GM12878 (cell line): ENCODE measurements at regions not wholly inside any gene's neighbourhood (a gene's known extent, or its start where the extent isn't known, plus 50 kb on each side); places are given as distances from the start of the nearest gene placed in this dataset.

Source experiments
- ATAC-seq: fragments of 200-7000 bp; cut with Tn5 transposase; 3 replicates; pipeline ENCODE4 v1.9.1; 2020; ENCODE audit warnings: mild to moderate bottlenecking, moderate library complexity
- BruUV-seq: library from RNA; stranded (reverse); fragments of 400-500 nt; replicated peaks from 2 replicates; lab custom pipeline; 2021; lab: Mats Ljungman, UMichigan
- CTCF ChIA-PET: fragments of 300-600 bp; sonication (Branson Sonifier 250); formaldehyde crosslinking; extraction: SDS; loops from one replicate; lab custom pipeline; 2021; ENCODE audit warnings: inconsistent platforms; lab: Yijun Ruan, JAX
- POLR2A ChIA-PET: fragments of 350-600 bp; formaldehyde crosslinking; extraction: SDS; loops from one replicate; lab custom pipeline; 2021; ENCODE audit warnings: inconsistent platforms; lab: Charles Lee
- RAD21 ChIA-PET: fragments of 300-600 bp; sonication (Branson Sonifier 250); formaldehyde crosslinking; loops from one replicate; lab custom pipeline; 2023; ENCODE audit warnings: antibody characterized with exemption; ENCODE audit not compliant: unreplicated experiment; lab: Charles Lee
- SMC1A ChIA-PET: fragments of 300-600 bp; sonication (Branson Sonifier 250); formaldehyde crosslinking; loops from one replicate; lab custom pipeline; 2023; ENCODE audit not compliant: unreplicated experiment, uncharacterized antibody; lab: Charles Lee
- DNase-seq: peaks from one replicate; pipeline ENCODE4 v3.0.0-alpha.2; 2011; ENCODE audit warnings: low read depth, low spot score
- FAIRE-seq: peaks from 3 replicates; lab custom pipeline; 2011; peaks lifted over from hg19 to GRCh38; lab: Jason Lieb, UNC
- H2AFZ ChIP-seq: 2 replicates; pipeline ENCODE4 v1.6.0; 2011; ENCODE audit warnings: low read depth, low read length, control low read depth; ENCODE audit not compliant: control insufficient read depth
- H3K27ac ChIP-seq: 2 replicates; pipeline ENCODE4 v1.5.1; 2011; ENCODE audit warnings: control low read depth; ENCODE audit not compliant: control insufficient read depth, insufficient read depth
- H3K27me3 ChIP-seq, 2 experiments: replicated peaks in 1 of 2; 2 replicates each; pipeline versions ENCODE4 v1.6.0 to v1.6.1; 2011; ENCODE audit warnings: low read length in 1 of 2; ENCODE audit not compliant: control insufficient read depth in 2 of 2, insufficient read depth in 2 of 2
- H3K36me3 ChIP-seq, 2 experiments: 2 replicates each; pipeline ENCODE4 v1.5.1; 2011; ENCODE audit warnings: low read length in 1 of 2; ENCODE audit not compliant: control insufficient read depth in 2 of 2, insufficient read depth in 2 of 2
- H3K4me1 ChIP-seq: 2 replicates; pipeline ENCODE4 v1.6.1; 2011; ENCODE audit warnings: mild to moderate bottlenecking, low read length, moderate library complexity, mixed read lengths; ENCODE audit not compliant: control insufficient read depth, insufficient read depth
- H3K4me2 ChIP-seq: 2 replicates; pipeline ENCODE4 v1.6.0; 2011; ENCODE audit warnings: control low read depth; ENCODE audit not compliant: control insufficient read depth, insufficient read depth
- H3K4me3 ChIP-seq: fragments of 200-600 bp; sonication (generic); 2 replicates; pipeline ENCODE4 v1.5.1; 2016
- H3K79me2 ChIP-seq: 2 replicates; pipeline ENCODE4 v1.6.0; 2011; ENCODE audit warnings: low read length; ENCODE audit not compliant: control insufficient read depth, insufficient read depth
- H3K9ac ChIP-seq: 2 replicates; pipeline ENCODE4 v1.8.0; 2011; ENCODE audit warnings: low read length, control low read depth, mixed read lengths; ENCODE audit not compliant: control insufficient read depth, insufficient read depth
- H3K9me3 ChIP-seq: replicated peaks from 3 replicates; pipeline ENCODE4 v1.5.1; 2011; ENCODE audit warnings: mild to moderate bottlenecking, low read length; ENCODE audit not compliant: control insufficient read depth, insufficient read depth
- H4K20me1 ChIP-seq: 2 replicates; pipeline ENCODE4 v1.6.0; 2011; ENCODE audit not compliant: control insufficient read depth, insufficient read depth
- E2F8 ChIP-seq: fragments of 450-650 bp; IDR thresholded peaks from 2 replicates; pipeline ENCODE4 v1.6.1; 2018; ENCODE audit warnings: mild to moderate bottlenecking, low read depth, moderate library complexity; ENCODE audit not compliant: partially characterized antibody
- EP300 ChIP-seq, 2 experiments: fragments of 150-350 bp in 1 of 2; IDR thresholded peaks; 2 replicates each; pipeline ENCODE4 v1.6.1; 2011 to 2012; ENCODE audit warnings: low read depth in 2 of 2, low read length in 2 of 2, borderline replicate concordance in 1 of 2, improper control_type of control experiment in 1 of 2, inconsistent platforms in 1 of 2; ENCODE audit not compliant: control insufficient read depth in 1 of 2
- IRF4 ChIP-seq: IDR thresholded peaks from 2 replicates; pipeline ENCODE4 v1.6.1; 2011; ENCODE audit warnings: low read depth, low read length
- MEF2A ChIP-seq: IDR thresholded peaks from 2 replicates; pipeline ENCODE4 v1.6.1; 2011; ENCODE audit warnings: low read depth, mild to moderate bottlenecking, low read length, moderate library complexity; ENCODE audit not compliant: insufficient read depth
- RAD21 ChIP-seq: IDR thresholded peaks from 2 replicates; pipeline ENCODE4 v1.6.1; 2011; ENCODE audit warnings: mild to moderate bottlenecking, low read depth, low read length, moderate library complexity; ENCODE audit not compliant: insufficient read depth
- TAF1 ChIP-seq: IDR thresholded peaks from 2 replicates; pipeline ENCODE4 v1.6.1; 2011; ENCODE audit warnings: mild to moderate bottlenecking, low read depth, low read length, borderline replicate concordance
- USF2 ChIP-seq: IDR thresholded peaks from 2 replicates; pipeline ENCODE4 v1.6.1; 2011; ENCODE audit warnings: low read depth, low read length, improper control_type of control experiment, borderline replicate concordance
- ZBED1 ChIP-seq: IDR thresholded peaks from 2 replicates; pipeline ENCODE4 v1.6.1; 2016; ENCODE audit warnings: borderline replicate concordance
- ZNF274 ChIP-seq: IDR thresholded peaks from one replicate; pipeline ENCODE4 v1.8.0; 2011; ENCODE audit not compliant: insufficient read length, insufficient read depth
- ZNF687 ChIP-seq: fragments of 450-650 bp; IDR thresholded peaks from 2 replicates; pipeline ENCODE4 v1.6.1; 2017; ENCODE audit warnings: mild to moderate bottlenecking, moderate library complexity
- WGBS: methylation state at CpG from one replicate; pipeline ENCODE4 v1.1.6; 2016; ENCODE audit warnings: low lambda C conversion rate; ENCODE audit not compliant: insufficient replicate concordance, insufficient coverage; ENCODE audit errors: missing lambda C conversion rate; 5-methylcytosine and 5-hydroxymethylcytosine counted together
- in situ Hi-C: fragments of 300-500 bp; cut with MboI; formaldehyde crosslinking; loops from 9 replicates; pipeline ENCODE4 v1.14.3; 2018; ENCODE audit warnings: mixed read lengths
- intact Hi-C: fragments of 100-400 bp; cut with micrococcal nuclease; formaldehyde crosslinking; loops from one replicate; pipeline ENCODE4 v1.14.2; 2022; ENCODE audit not compliant: unreplicated experiment

GRCh38 chr1:80448081-80448480 is 1352.7 kb upstream of the ADGRL2 start:
- Histone ChIP-seq H3K4me1 (no peaks in the 10 kb centered on the region), H3K36me3 (no peaks in the 10 kb centered on the region), H3K4me3 (no peak overlapping the region), H2AFZ (no peak overlapping the region), H3K27ac (no peak overlapping the region), H4K20me1 (no peaks in the 10 kb centered on the region), H3K9me3 (no peaks in the 10 kb centered on the region), H3K4me2 (no peak overlapping the region), H3K27me3 (no peaks in the 10 kb centered on the region), H3K9ac (no peak overlapping the region), H3K79me2 (no peaks in the 10 kb centered on the region)
- RAD21 ChIA-PET, result no interaction called here
- FAIRE-seq, result no peak
- in situ Hi-C loops (no loop called here), intact Hi-C loops (no loop called here)
- no peak for DNase-seq
- TF ChIP-seq ZBED1 (no peak), E2F8 (no peak)
- WGBS, result 9% methylated on average over 5 of the region's 5 CpGs
- SMC1A ChIA-PET, result no interaction called here
- CTCF ChIA-PET, result no interaction called here
- no TSS peak for BruUV-seq
- no peak for ATAC-seq
- POLR2A ChIA-PET, result no interaction called here

- FAIRE-seq (no peak), DNase-seq (no peak), ATAC-seq (no peak)
- no TSS peak for BruUV-seq
- no peaks in the 10 kb centered on the region for H3K79me2 ChIP-seq
- ChIA-PET RAD21 (no interaction called here), CTCF (no interaction called here), SMC1A (no interaction called here), POLR2A (no interaction called here)
- no peaks in the 10 kb centered on the region for H3K4me1 ChIP-seq
- in situ Hi-C loops (no loop called here), intact Hi-C loops (no loop called here)
- H3K4me3 ChIP-seq, result no peak overlapping the region
- no peak overlapping the region for H3K9ac ChIP-seq
- no peaks in the 10 kb centered on the region for H3K27me3 ChIP-seq
- no peak overlapping the region for H3K4me2 ChIP-seq
- 88% methylated on average over 1 of the region's 1 CpG for whole genome bisulfite sequencing
- no peaks in the 10 kb centered on the region for H3K36me3 ChIP-seq
- no peak overlapping the region for H3K27ac ChIP-seq
- no peaks in the 10 kb centered on the region for H3K9me3 ChIP-seq
- H2AFZ ChIP-seq, result no peak overlapping the region
- no peaks in the 10 kb centered on the region for H4K20me1 ChIP-seq
- no peak for TF ChIP-seq TAF1
- no peak for TF ChIP-seq ZNF687
- no peak for TF ChIP-seq RAD21
- TF ChIP-seq EP300 (IDR thresholded peaks at IDR 0.05; ENCODE audit: borderline replicate concordance in 1 of 2, control insufficient read depth in 1 of 2, low read depth in 2 of 2, low read length in 2 of 2), result no peak
- TF ChIP-seq MEF2A, result no peak
- no peak for TF ChIP-seq USF2
- TF ChIP-seq IRF4, result no peak
- TF ChIP-seq ZNF274, result no peak
These were observed 1353.2 kb upstream of the ADGRL2 start for GRCh38 chr1:80447526-80447925.
